ENCODE measurements at regions not wholly inside any gene's neighbourhood (a gene's known extent, or its start where the extent isn't known, plus 50 kb on each side); places are given as distances from the start of the nearest gene placed in this dataset.

DNA sequence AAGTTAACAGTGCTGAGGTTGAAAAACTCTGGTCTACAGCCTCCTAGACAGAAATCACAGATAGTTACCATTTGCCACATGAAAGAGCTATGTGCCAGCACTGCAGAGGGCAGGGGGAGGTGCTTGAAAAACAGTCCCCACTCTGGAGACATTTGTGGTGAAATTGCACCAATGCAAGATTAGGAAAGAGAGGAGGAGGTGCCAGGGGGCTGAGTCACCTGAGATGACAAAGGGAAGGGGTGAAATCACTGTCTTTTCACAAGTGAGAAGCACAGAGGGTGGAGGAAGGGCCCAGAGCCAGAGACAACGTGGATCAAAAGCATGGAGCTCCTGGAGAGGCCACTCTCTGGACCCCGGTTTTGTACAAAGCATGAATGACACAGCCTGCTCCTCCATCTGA is 196.3 kb downstream of the BUD13 start:
- H3K27me3 ChIP-seq (ENCODE audit: control insufficient read depth, insufficient read depth, low read length, poor library complexity, severe bottlenecking), result peaks cover 53% of the 10 kb centered on the region
- Mint-ChIP-seq H3K27me3 (ENCODE audit: insufficient read depth) (peaks cover 52% of the 10 kb centered on the region), H3K9me3 (no peaks in the 10 kb centered on the region), H3K27ac (no peak overlapping the region), H3K4me1 (peaks cover 12% of the 10 kb centered on the region), H3K4me3 (no peak overlapping the region), H3K36me3 (ENCODE audit: low read depth) (no peaks in the 10 kb centered on the region)
- TF ChIP-seq CTCF (conservative IDR thresholded peaks at IDR 0.05), result no peak
- H3K27ac ChIP-seq (ENCODE audit: low read depth, low read length), result no peak overlapping the region
- no peaks in the 10 kb centered on the region for H3K9me3 ChIP-seq (ENCODE audit: control insufficient read depth, low read length)
- 55 to 57% methylated on average over 2 of the region's 2 CpGs for WGBS, 2 experiments (ENCODE audit: insufficient coverage in 1 of 2, insufficient read length in 1 of 2)
- peak; percentile 58 for DNase-seq
- no peaks in the 10 kb centered on the region for H3K36me3 ChIP-seq (ENCODE audit: control insufficient read depth, insufficient read depth, low read length)
- H3K4me1 ChIP-seq (ENCODE audit: control insufficient read depth, insufficient read depth, low read length), result peaks cover 9% of the 10 kb centered on the region
- H3K4me3 ChIP-seq (ENCODE audit: low read length), result no peak overlapping the region
- H3K9ac ChIP-seq (ENCODE audit: extremely low read depth, low read length, poor library complexity, severe bottlenecking), result no peak overlapping the region

- no peaks in the 10 kb centered on the region for H3K4me1 ChIP-seq (ENCODE audit: control insufficient read depth, insufficient read depth, low read length)
- no peak for TF ChIP-seq CTCF (conservative IDR thresholded peaks at IDR 0.05)
- H3K27ac ChIP-seq (ENCODE audit: low read depth, low read length), result no peak overlapping the region
- no peaks in the 10 kb centered on the region for H3K9me3 ChIP-seq (ENCODE audit: control insufficient read depth, low read length)
- Mint-ChIP-seq H3K4me3 (no peak overlapping the region), H3K27ac (no peak overlapping the region), H3K9me3 (no peaks in the 10 kb centered on the region), H3K27me3 (ENCODE audit: insufficient read depth) (peaks cover 16% of the 10 kb centered on the region), H3K4me1 (no peaks in the 10 kb centered on the region), H3K36me3 (ENCODE audit: low read depth) (no peaks in the 10 kb centered on the region)
- WGBS, 2 experiments (ENCODE audit: insufficient coverage in 1 of 2, insufficient read length in 1 of 2), result 71 to 74% methylated on average over 3 to 9 of the region's 9 CpGs
- H3K27me3 ChIP-seq (ENCODE audit: control insufficient read depth, insufficient read depth, low read length, poor library complexity, severe bottlenecking), result no peaks in the 10 kb centered on the region
- no peak overlapping the region for H3K9ac ChIP-seq (ENCODE audit: extremely low read depth, low read length, poor library complexity, severe bottlenecking)
- H3K4me3 ChIP-seq (ENCODE audit: low read length), result no peak overlapping the region
- no peaks in the 10 kb centered on the region for H3K36me3 ChIP-seq (ENCODE audit: control insufficient read depth, insufficient read depth, low read length)
- no peak for DNase-seq
Measured at GRCh38 chr11:116567721-116568242, 205.0 kb downstream of the BUD13 start.

DNA sequence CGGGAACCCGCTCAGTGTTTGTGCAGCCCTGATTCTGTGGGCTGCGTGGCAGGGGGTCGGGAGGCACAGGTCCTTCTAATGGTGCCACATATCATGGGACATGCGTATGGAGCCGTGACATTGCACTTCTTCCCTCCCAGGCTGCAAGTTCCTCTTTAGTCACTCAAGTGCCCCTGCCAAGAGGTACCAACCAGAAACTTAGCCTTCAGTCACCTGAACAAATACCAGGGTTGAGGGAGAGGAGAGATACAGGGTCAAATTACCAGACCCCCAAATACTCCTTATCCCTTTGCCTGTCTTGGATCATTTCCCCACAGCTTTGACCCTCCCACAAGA is 209.1 kb downstream of the BUD13 start:
- Mint-ChIP-seq H3K36me3 (ENCODE audit: low read depth) (no peaks in the 10 kb centered on the region), H3K27me3 (ENCODE audit: insufficient read depth) (peaks cover 20% of the 10 kb centered on the region), H3K4me3 (no peak overlapping the region), H3K27ac (no peak overlapping the region), H3K4me1 (peaks cover 4% of the 10 kb centered on the region), H3K9me3 (no peaks in the 10 kb centered on the region)
- no peak overlapping the region for H3K4me3 ChIP-seq (ENCODE audit: low read length)
- no peak for DNase-seq
- TF ChIP-seq CTCF (conservative IDR thresholded peaks at IDR 0.05), result no peak
- H3K27me3 ChIP-seq (ENCODE audit: control insufficient read depth, insufficient read depth, low read length, poor library complexity, severe bottlenecking), result no peaks in the 10 kb centered on the region
- no peak overlapping the region for H3K9ac ChIP-seq (ENCODE audit: extremely low read depth, low read length, poor library complexity, severe bottlenecking)
- H3K9me3 ChIP-seq (ENCODE audit: control insufficient read depth, low read length), result no peaks in the 10 kb centered on the region
- WGBS, 2 experiments (ENCODE audit: insufficient coverage in 1 of 2, insufficient read length in 1 of 2), result 92 to 100% methylated on average over 4 to 6 of the region's 6 CpGs
- no peaks in the 10 kb centered on the region for H3K4me1 ChIP-seq (ENCODE audit: control insufficient read depth, insufficient read depth, low read length)
- H3K27ac ChIP-seq (ENCODE audit: low read depth, low read length), result no peak overlapping the region
- no peaks in the 10 kb centered on the region for H3K36me3 ChIP-seq (ENCODE audit: control insufficient read depth, insufficient read depth, low read length)

Measured in endodermal cell (in vitro differentiated cells).